B cell (primary cell): ENCODE measurements at regions not wholly inside any gene's neighbourhood (a gene's known extent, or its start where the extent isn't known, plus 50 kb on each side); places are given as distances from the start of the nearest gene placed in this dataset.

Source experiments
- ATAC-seq: fragments of 200-7000 bp; cut with Tn5 transposase; one replicate; pipeline ENCODE4 v1.10.0; 2021; ENCODE audit warnings: low read depth, mild to moderate bottlenecking, moderate number of reproducible peaks, moderate library complexity
- CTCF ChIA-PET: fragments of 350-600 bp; sonication (Branson Sonifier 250); formaldehyde crosslinking; loops from one replicate; lab custom pipeline; 2021; ENCODE audit warnings: antibody characterized with exemption, inconsistent platforms; lab: Charles Lee
- POLR2A ChIA-PET: fragments of 350-600 bp; sonication (Branson Sonifier 250); formaldehyde crosslinking; loops from one replicate; lab custom pipeline; 2021; ENCODE audit warnings: antibody characterized with exemption; lab: Charles Lee
- DNase-seq: peaks from one replicate; pipeline ENCODE4 v3.0.0; 2013
- H2AFZ ChIP-seq: 2 replicates; pipeline ENCODE4 v1.6.1; 2012; ENCODE audit warnings: mild to moderate bottlenecking, low read depth, low read length; ENCODE audit not compliant: insufficient read depth, poor library complexity, severe bottlenecking
- H3K27ac ChIP-seq, 2 donors: 1 replicate in 1 of 2; 2 replicates in 1 of 2; pipeline ENCODE4 v1.5.1; 2012 to 2013; ENCODE audit warnings: low read length in 2 of 2, mild to moderate bottlenecking in 2 of 2, moderate library complexity in 1 of 2
- H3K27me3 ChIP-seq, 4 experiments: fragments of 200-600 bp in 1 of 4; sonication (generic) in 1 of 4; replicated peaks in 1 of 4; 1 replicate in 2 of 4; 2 replicates in 2 of 4; pipeline versions ENCODE4 v1.6.1 to v1.7.0; 2013 to 2016; ENCODE audit warnings: low read length in 3 of 4, mild to moderate bottlenecking in 2 of 4, mixed read lengths in 1 of 4, moderate library complexity in 1 of 4; ENCODE audit not compliant: insufficient read depth in 4 of 4, control insufficient read depth in 3 of 4; ENCODE audit errors: control extremely low read depth in 1 of 4
- H3K36me3 ChIP-seq, 2 experiments: replicated peaks in 1 of 2; 1 replicate in 1 of 2; 2 replicates in 1 of 2; pipeline versions ENCODE4 v1.6.1 to v1.7.1; 2013; ENCODE audit warnings: low read length in 1 of 2; ENCODE audit not compliant: insufficient read depth in 2 of 2, control insufficient read depth in 1 of 2; ENCODE audit errors: control extremely low read depth in 1 of 2, extremely low read depth in 1 of 2
- H3K4me1 ChIP-seq, 2 donors: fragments of 200-600 bp in 1 of 2; sonication (generic) in 1 of 2; 1 replicate in 1 of 2; 2 replicates in 1 of 2; pipeline versions ENCODE4 v1.5.1 to v1.6.1; 2013 to 2017; ENCODE audit warnings: low read length in 2 of 2; ENCODE audit not compliant: control insufficient read depth in 2 of 2, insufficient read depth in 2 of 2
- H3K4me2 ChIP-seq: replicated peaks from 2 replicates; pipeline ENCODE3; 2012; ENCODE audit warnings: mild to moderate bottlenecking, low read depth, low read length; ENCODE audit not compliant: poor library complexity, severe bottlenecking
- H3K4me3 ChIP-seq, 5 experiments: fragments of 200-600 bp in 1 of 5; sonication (generic) in 1 of 5; 1 replicate in 3 of 5; 2 replicates in 2 of 5; pipeline versions ENCODE4 v1.5.1 to v1.7.0; 2011 to 2016; ENCODE audit warnings: low read length in 4 of 5, mild to moderate bottlenecking in 4 of 5, low read depth in 2 of 5, control low read depth in 1 of 5, moderate library complexity in 1 of 5; ENCODE audit not compliant: insufficient read depth in 1 of 5; ENCODE audit errors: control extremely low read depth in 1 of 5, extremely low read depth in 1 of 5
- H3K79me2 ChIP-seq: fragments of 200-600 bp; sonication (generic); one replicate; pipeline ENCODE4 v1.6.0; 2016; ENCODE audit warnings: low read length; ENCODE audit not compliant: control insufficient read depth, insufficient read depth
- H3K9ac ChIP-seq: fragments of 200-600 bp; sonication (generic); 2 replicates; pipeline ENCODE4 v1.6.1; 2017; ENCODE audit warnings: mild to moderate bottlenecking, low read length, moderate library complexity
- H3K9me3 ChIP-seq, 3 donors: one replicate each; pipeline versions ENCODE4 v1.6.1 to v1.7.1; 2013; ENCODE audit warnings: low read length in 2 of 3; ENCODE audit not compliant: control insufficient read depth in 2 of 3, insufficient read depth in 1 of 3; ENCODE audit errors: control extremely low read depth in 1 of 3
- H4K20me1 ChIP-seq: 2 replicates; pipeline ENCODE4 v1.6.0; 2012; ENCODE audit warnings: mild to moderate bottlenecking, low read length; ENCODE audit not compliant: insufficient read depth, control insufficient read depth, poor library complexity, severe bottlenecking
- H3K27ac Mint-ChIP-seq: one replicate; pipeline ENCODE4 v1.8.0; 2021; ENCODE audit warnings: mixed read lengths
- H3K27me3 Mint-ChIP-seq: one replicate; pipeline ENCODE4 v1.8.0; 2021; ENCODE audit warnings: mixed read lengths
- H3K4me1 Mint-ChIP-seq: one replicate; pipeline ENCODE4 v1.8.0; 2021; ENCODE audit warnings: mixed read lengths
- H3K4me3 Mint-ChIP-seq: one replicate; pipeline ENCODE4 v1.8.0; 2021; ENCODE audit warnings: mixed read lengths
- H3K9me3 Mint-ChIP-seq: one replicate; pipeline ENCODE4 v1.8.0; 2022; ENCODE audit warnings: mixed read lengths; ENCODE audit not compliant: insufficient read depth
- EZH2 ChIP-seq: IDR thresholded peaks from 2 replicates; pipeline ENCODE4 v1.6.1; 2012; ENCODE audit warnings: borderline replicate concordance, low read depth, mild to moderate bottlenecking, moderate library complexity, low read length; ENCODE audit not compliant: insufficient read depth, poor library complexity, severe bottlenecking
- WGBS: methylation state at CpG from one replicate; pipeline ENCODE4 v1.1.5; 2013; ENCODE audit warnings: missing lambda C conversion rate; ENCODE audit not compliant: insufficient coverage; 5-methylcytosine and 5-hydroxymethylcytosine counted together
- intact Hi-C: fragments of 100-400 bp; cut with micrococcal nuclease; formaldehyde crosslinking; loops from one replicate; pipeline ENCODE4 v1.10.0; 2022
- TF ChIP-seq, protein P1 (sequence below): fragments of 200-600 bp; IDR thresholded peaks from one replicate; pipeline ENCODE4 v1.8.0; 2022; ENCODE audit warnings: antibody characterized with exemption, mild to moderate bottlenecking

DNA sequence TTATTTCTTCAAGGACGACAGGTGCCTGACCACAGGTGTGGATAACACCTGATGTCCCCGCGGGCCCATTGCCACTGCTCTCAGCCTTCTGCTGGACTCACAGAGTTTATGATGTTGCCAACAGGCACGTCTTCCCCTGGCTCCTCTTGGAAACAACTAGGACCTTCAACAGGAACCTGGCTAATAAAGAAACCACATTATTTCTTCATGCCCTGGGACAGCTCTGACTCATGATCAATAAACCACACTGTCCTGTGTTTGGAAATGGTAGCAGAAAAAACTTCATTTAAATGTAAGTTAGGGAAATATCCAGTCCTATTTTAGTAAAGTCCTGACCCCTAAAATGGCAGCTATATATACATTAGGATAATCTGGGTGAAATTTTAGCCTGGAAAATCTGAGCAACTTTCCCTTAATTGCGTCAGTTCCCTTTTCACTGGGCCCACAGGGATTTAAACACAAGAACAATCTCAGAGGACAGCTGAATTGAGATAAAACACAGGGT is 158.9 kb downstream of the VAPA start:
- Histone ChIP-seq H3K79me2 (no peaks in the 10 kb centered on the region), H3K4me3 (no peak overlapping the region), H2AFZ (no peak overlapping the region), H3K9me3 (no peaks in the 10 kb centered on the region), H3K27me3 (no peaks in the 10 kb centered on the region), H4K20me1 (no peaks in the 10 kb centered on the region), H3K27ac (no peak overlapping the region), H3K4me1 (no peaks in the 10 kb centered on the region), H3K9ac (no peak overlapping the region), H3K36me3 (no peaks in the 10 kb centered on the region), H3K4me2 (no peak overlapping the region)
- intact Hi-C loops, result no loop called here
- H3K9me3 Mint-ChIP-seq, result no peaks in the 10 kb centered on the region
- ChIA-PET POLR2A (no interaction called here), CTCF (interaction anchor here (1.4 kb wide), 1 partner anchor 418 kb away, joined by 3 read pairs; no protein-coding TSS in a partner anchor)
- WGBS, result 67% methylated on average over 5 of the region's 5 CpGs
- TF ChIP-seq EZH2, result no peak
- TF ChIP-seq, protein P1, sequence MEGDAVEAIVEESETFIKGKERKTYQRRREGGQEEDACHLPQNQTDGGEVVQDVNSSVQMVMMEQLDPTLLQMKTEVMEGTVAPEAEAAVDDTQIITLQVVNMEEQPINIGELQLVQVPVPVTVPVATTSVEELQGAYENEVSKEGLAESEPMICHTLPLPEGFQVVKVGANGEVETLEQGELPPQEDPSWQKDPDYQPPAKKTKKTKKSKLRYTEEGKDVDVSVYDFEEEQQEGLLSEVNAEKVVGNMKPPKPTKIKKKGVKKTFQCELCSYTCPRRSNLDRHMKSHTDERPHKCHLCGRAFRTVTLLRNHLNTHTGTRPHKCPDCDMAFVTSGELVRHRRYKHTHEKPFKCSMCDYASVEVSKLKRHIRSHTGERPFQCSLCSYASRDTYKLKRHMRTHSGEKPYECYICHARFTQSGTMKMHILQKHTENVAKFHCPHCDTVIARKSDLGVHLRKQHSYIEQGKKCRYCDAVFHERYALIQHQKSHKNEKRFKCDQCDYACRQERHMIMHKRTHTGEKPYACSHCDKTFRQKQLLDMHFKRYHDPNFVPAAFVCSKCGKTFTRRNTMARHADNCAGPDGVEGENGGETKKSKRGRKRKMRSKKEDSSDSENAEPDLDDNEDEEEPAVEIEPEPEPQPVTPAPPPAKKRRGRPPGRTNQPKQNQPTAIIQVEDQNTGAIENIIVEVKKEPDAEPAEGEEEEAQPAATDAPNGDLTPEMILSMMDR, result no peak
- peaks cover 8% of the 10 kb centered on the region for H3K27me3 Mint-ChIP-seq
- H3K4me3 Mint-ChIP-seq, result no peak overlapping the region
- no peaks in the 10 kb centered on the region for H3K4me1 Mint-ChIP-seq
- no peak for ATAC-seq
- H3K27ac Mint-ChIP-seq, result no peak overlapping the region
- no peak for DNase-seq

DNA sequence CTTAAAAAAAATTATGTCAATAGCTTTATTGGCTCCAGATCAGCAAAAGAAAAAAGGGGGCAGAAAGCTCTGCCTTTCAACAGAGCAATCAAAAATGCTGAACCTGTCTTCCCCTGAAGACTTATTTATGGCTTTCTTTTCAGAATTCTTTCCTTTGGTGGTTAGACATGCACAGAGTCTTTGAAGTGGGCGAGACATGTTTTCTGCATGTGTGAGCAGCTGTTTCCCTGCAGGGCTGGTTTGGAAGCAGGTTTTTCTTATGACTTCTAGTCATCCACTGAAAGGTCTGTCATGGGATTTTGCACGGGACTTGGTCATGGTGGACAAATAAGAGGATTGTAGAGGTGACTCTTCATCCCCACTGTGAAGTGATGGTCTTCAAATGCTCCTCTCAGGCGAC is 160.3 kb downstream of the VAPA start:
- Mint-ChIP-seq H3K4me3 (no peak overlapping the region), H3K4me1 (no peaks in the 10 kb centered on the region), H3K27ac (no peak overlapping the region), H3K9me3 (no peaks in the 10 kb centered on the region), H3K27me3 (peaks cover 8% of the 10 kb centered on the region)
- ATAC-seq, result no peak
- intact Hi-C loops, result no loop called here
- Histone ChIP-seq H3K27ac (no peak overlapping the region), H3K4me3 (no peak overlapping the region), H3K27me3 (no peaks in the 10 kb centered on the region), H3K79me2 (no peaks in the 10 kb centered on the region), H3K9me3 (no peaks in the 10 kb centered on the region), H4K20me1 (no peaks in the 10 kb centered on the region), H3K4me1 (no peaks in the 10 kb centered on the region), H2AFZ (no peak overlapping the region), H3K36me3 (no peaks in the 10 kb centered on the region), H3K4me2 (no peak overlapping the region), H3K9ac (no peak overlapping the region)
- ChIA-PET CTCF (no interaction called here), POLR2A (no interaction called here)
- 63% methylated on average over 1 of the region's 3 CpGs for WGBS
- DNase-seq, result no peak
- TF ChIP-seq EZH2, result no peak
- TF ChIP-seq, protein P1, result no peak
